KOPT-K1 (cell line): ENCODE measurements at regions not wholly inside any gene's neighbourhood (a gene's known extent, or its start where the extent isn't known, plus 50 kb on each side); places are given as distances from the start of the nearest gene placed in this dataset.

Source experiments
- H3K27ac ChIP-seq: fragments of 200-600 bp; sonication (generic); 2 replicates; pipeline ENCODE4 v1.5.1; 2016; ENCODE audit warnings: antibody characterized with exemption, mild to moderate bottlenecking, low read depth, low read length; ENCODE audit not compliant: poor library complexity, severe bottlenecking
- H3K36me3 ChIP-seq: fragments of 200-600 bp; sonication (generic); 2 replicates; pipeline ENCODE4 v1.5.1; 2017; ENCODE audit warnings: antibody characterized with exemption, mild to moderate bottlenecking, low read length, moderate library complexity; ENCODE audit not compliant: insufficient read depth
- H3K9me3 ChIP-seq: fragments of 200-600 bp; sonication (generic); 2 replicates; pipeline ENCODE4 v1.5.1; 2017; ENCODE audit warnings: antibody characterized with exemption, low read length, mild to moderate bottlenecking; ENCODE audit not compliant: insufficient read depth, poor library complexity, severe bottlenecking

- no peaks in the 10 kb centered on the region for H3K36me3 ChIP-seq
Measured at GRCh38 chr4:147365396-147365795, 115.5 kb upstream of the EDNRA start.

DNA sequence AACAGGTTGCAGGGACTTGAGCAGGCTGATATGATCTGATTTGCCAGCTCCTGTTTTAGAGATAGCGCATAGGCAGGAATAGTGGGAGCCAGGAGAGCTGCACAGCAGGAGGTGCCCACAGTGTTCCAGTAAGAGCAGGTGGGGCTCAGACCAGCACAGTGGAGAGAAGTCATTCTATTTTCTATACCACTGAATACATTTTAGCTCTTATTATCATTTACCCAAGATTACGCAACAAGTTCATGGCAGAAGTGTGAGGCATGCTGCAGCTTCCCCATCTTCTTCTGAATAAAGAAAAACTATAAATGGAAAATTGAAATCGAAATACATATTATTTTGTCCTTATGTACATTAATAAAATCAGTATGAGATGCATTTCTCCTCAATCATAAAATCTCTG lies 114.7 kb upstream of the EDNRA start:
- no peaks in the 10 kb centered on the region for H3K9me3 ChIP-seq
- H3K27ac ChIP-seq = no peak overlapping the region
- no peaks in the 10 kb centered on the region for H3K36me3 ChIP-seq

More at GRCh38 chr4:147365396-147365795, 115.5 kb upstream of the EDNRA start:
- H3K27ac ChIP-seq = no peak overlapping the region
- no peaks in the 10 kb centered on the region for H3K9me3 ChIP-seq

GRCh38 chr4:147367891-147368290 lies 113.0 kb upstream of the EDNRA start:
- Histone ChIP-seq H3K9me3 (no peaks in the 10 kb centered on the region), H3K27ac (no peak overlapping the region), H3K36me3 (no peaks in the 10 kb centered on the region)

DNA sequence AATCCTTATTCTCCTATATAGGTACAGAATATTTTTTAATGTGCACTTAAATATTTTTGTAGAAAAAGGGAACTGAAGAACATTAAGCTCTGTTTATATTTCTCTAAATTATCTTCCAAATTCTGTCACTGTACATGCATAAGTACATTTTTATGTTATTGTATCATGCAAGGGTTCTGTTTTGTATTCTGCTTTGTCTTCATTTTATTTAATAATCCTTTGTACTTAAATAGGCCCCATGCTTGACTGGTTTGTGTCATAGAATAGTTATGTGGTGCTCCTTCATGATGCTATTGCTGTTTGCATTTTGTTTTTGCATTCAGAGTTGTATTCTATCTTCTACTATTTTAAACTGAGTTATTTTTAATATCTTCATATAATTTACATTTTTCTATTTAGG lies 111.9 kb upstream of the EDNRA start:
- Histone ChIP-seq H3K36me3 (no peaks in the 10 kb centered on the region), H3K9me3 (no peaks in the 10 kb centered on the region), H3K27ac (no peak overlapping the region)

- Histone ChIP-seq H3K27ac (no peak overlapping the region), H3K36me3 (no peaks in the 10 kb centered on the region)
Measured at GRCh38 chr4:147370473-147370872, 110.4 kb upstream of the EDNRA start.

GRCh38 chr4:147370881-147371280 lies 110.0 kb upstream of the EDNRA start:
- Histone ChIP-seq H3K9me3 (no peaks in the 10 kb centered on the region), H3K27ac (no peak overlapping the region), H3K36me3 (no peaks in the 10 kb centered on the region)

More at GRCh38 chr4:147370473-147370872, 110.4 kb upstream of the EDNRA start:
- no peaks in the 10 kb centered on the region for H3K9me3 ChIP-seq

- no peak overlapping the region for H3K27ac ChIP-seq
- no peaks in the 10 kb centered on the region for H3K9me3 ChIP-seq
- H3K36me3 ChIP-seq = no peaks in the 10 kb centered on the region
Measured at GRCh38 chr4:147371661-147372060, 109.2 kb upstream of the EDNRA start.

DNA sequence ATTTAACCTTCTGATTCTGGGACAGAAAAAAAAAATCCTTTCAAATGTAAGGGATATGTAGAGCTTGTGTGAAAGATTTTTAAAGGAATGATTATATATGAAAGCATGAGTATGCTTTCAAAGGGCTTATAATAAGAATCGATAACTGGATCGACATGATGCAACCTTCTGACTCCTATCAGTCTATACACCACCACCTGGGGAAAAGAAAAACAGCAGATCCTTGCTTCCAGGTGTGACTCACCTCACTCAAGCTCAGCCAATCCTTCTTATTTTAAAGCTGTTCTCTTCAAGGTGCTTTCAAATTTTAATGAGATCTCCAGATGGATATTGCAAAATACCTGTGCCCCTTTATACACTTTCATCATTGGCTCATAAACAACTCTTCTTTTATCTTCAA lies 102.1 kb upstream of the EDNRA start:
- H3K36me3 ChIP-seq = no peaks in the 10 kb centered on the region
- H3K27ac ChIP-seq = no peak overlapping the region
- no peaks in the 10 kb centered on the region for H3K9me3 ChIP-seq

- Histone ChIP-seq H3K36me3 (no peaks in the 10 kb centered on the region), H3K9me3 (no peaks in the 10 kb centered on the region), H3K27ac (no peak overlapping the region)
Measured at GRCh38 chr4:147381749-147382148, 99.1 kb upstream of the EDNRA start.

DNA sequence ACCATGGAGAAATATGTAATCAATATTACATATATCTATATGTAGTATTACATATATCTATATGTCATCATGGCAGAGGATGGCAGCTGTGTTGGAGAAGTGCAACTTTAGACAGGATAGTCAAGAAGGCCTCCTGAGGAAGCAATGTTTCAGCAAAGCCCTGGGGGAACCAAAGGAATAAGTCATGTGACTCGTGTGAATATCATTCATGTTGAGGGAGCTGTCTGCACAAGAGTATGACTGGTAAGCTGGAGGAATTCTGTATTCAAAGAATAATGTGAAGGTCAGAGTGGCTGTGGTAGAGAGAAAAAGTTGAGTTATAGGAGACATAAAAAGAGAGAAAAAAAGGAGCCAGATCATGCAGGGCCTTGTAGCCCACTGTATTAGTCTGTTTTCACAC lies 92.9 kb upstream of the EDNRA start:
- Histone ChIP-seq H3K27ac (no peak overlapping the region), H3K9me3 (no peaks in the 10 kb centered on the region), H3K36me3 (no peaks in the 10 kb centered on the region)

DNA sequence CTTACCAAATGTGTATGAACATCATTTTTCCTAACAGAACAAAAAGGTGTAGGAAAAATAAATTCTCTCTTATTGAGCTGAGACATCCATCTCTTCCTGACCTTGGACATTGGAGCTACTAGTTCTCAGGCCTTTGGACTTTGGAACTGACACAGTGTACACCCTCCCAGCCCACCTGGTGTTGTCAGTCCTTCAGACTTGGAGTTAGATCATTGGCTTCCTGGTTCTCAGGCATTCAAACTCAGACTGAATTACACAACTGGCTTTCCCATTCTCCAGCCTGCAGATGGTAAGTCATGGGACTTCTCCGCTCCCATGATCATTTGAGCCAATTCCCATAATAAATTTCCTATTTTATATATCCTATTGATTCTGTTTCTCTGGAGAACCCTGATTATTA lies 84.8 kb upstream of the EDNRA start:
- no peaks in the 10 kb centered on the region for H3K9me3 ChIP-seq
- no peaks in the 10 kb centered on the region for H3K36me3 ChIP-seq
- H3K27ac ChIP-seq = no peak overlapping the region

- Histone ChIP-seq H3K9me3 (no peaks in the 10 kb centered on the region), H3K27ac (no peak overlapping the region), H3K36me3 (no peaks in the 10 kb centered on the region)
Measured at GRCh38 chr4:147398556-147398955, 82.3 kb upstream of the EDNRA start.

DNA sequence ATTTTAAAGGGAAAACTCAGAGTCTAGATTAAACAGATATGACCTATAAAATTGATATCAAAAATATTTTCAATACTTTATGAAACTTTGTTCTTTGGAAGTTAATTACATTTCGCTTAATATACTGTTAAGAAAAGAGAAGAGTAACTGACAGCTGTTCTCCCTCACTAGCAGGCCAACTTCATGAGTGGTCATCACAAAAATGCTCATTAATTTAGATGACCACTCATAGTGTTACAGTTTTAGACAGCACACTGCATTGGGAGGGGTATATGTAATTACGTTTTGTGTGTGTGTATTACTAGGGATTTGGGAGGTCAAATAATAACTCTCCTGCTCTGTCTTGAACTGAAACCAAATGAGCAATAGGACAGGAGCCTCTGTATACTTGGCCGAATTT lies 80.2 kb upstream of the EDNRA start:
- H3K27ac ChIP-seq = no peak overlapping the region
- H3K36me3 ChIP-seq = no peaks in the 10 kb centered on the region

GRCh38 chr4:147401221-147401620 lies 79.7 kb upstream of the EDNRA start:
- no peak overlapping the region for H3K27ac ChIP-seq
- H3K36me3 ChIP-seq = no peaks in the 10 kb centered on the region
- H3K9me3 ChIP-seq = no peaks in the 10 kb centered on the region

More for the DNA sequence above, 80.2 kb upstream of the EDNRA start:
- no peaks in the 10 kb centered on the region for H3K9me3 ChIP-seq

DNA sequence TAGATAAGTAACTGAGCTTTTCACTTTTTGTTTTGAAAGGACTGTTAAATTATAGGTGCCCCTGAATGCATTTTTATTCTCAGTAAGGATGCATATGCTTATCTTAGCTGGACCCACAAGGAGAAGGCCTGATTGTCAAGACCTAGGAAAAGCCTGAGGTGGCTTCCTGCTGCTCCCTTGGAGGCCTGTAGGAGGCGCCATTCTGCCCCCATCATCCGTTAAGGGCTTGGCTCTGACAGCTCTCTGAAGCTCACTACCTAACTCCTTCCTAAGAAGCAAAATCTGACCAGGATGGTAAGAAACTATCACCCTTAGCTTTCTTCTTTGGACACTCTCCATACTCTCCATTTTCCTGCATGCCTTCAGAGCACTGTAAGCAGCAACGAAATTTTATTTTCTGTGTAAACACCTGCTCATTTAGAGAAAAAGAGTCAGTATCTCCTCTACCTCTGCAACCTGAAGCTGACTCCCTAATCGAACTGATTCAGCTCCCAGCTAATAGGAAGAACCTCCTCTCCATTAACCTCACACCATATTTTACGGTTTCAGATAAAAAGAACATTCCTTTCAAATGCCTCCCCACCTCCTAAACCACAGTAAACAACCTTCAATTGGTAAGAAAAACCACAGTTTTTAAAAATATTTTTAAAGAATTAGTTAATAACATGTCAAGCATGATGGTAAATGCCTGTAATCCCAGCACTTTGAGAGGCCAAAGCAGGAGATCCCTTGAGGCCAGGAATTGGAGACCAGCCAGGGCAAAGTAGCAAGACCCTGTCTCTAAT lies 73.4 kb upstream of the EDNRA start:
- Histone ChIP-seq H3K27ac (no peak overlapping the region), H3K9me3 (no peaks in the 10 kb centered on the region), H3K36me3 (no peaks in the 10 kb centered on the region)

DNA sequence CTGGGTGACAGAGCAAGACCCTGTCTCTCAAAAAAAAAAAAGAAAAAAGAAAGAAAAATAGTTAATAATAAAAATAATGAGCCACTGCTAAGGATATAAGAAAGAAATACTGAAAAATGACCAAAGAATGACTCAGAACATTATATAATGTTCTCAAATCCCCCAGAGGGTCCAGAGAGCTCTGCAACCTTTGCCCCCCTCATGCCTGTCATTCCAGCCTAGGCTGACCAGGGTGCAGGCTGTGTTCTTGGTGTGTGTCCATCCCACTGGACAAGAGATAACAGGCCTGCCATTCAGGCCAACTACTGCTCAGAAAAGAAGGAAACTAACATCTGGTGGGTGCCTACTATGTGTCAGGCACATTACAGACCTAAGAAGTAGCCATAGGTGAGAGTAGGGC lies 72.7 kb upstream of the EDNRA start:
- Histone ChIP-seq H3K36me3 (no peaks in the 10 kb centered on the region), H3K27ac (no peak overlapping the region), H3K9me3 (no peaks in the 10 kb centered on the region)
